ENCODE measurements at regions not wholly inside any gene's neighbourhood (a gene's known extent, or its start where the extent isn't known, plus 50 kb on each side); places are given as distances from the start of the nearest gene placed in this dataset.

- ChIA-PET POLR2A (ENCODE audit: unreplicated experiment) (no interaction called here), CTCF (no interaction called here)
- no peaks in the 10 kb centered on the region for H3K36me3 ChIP-seq (ENCODE audit: low read depth)
- H3K27ac ChIP-seq = no peak overlapping the region
- TF ChIP-seq EZH2 (IDR thresholded peaks at IDR 0.05; ENCODE audit: low read depth) (no peak), CTCF (conservative IDR thresholded peaks at IDR 0.05) (no peak)
- H2AFZ ChIP-seq = no peak overlapping the region
- no peaks in the 10 kb centered on the region for H3F3A ChIP-seq (ENCODE audit: insufficient read depth, low read depth)
- no peaks in the 10 kb centered on the region for H3K4me1 ChIP-seq (replicated peaks; ENCODE audit: insufficient read depth)
- no peaks in the 10 kb centered on the region for H3K9me3 ChIP-seq (ENCODE audit: insufficient read depth, low read depth)
- H3K4me2 ChIP-seq = no peak overlapping the region
- no peak overlapping the region for H3K4me3 ChIP-seq
- H4K20me1 ChIP-seq (ENCODE audit: insufficient read depth) = no peaks in the 10 kb centered on the region
- no peaks in the 10 kb centered on the region for H3K9me2 ChIP-seq (ENCODE audit: insufficient read depth)
- H3K27me3 ChIP-seq (ENCODE audit: insufficient read depth, low read depth) = peaks cover 2% of the 10 kb centered on the region; the same call in 1 of the 2 replicates
- no TSS peak for BruUV-seq (replicated peaks)
- H3K79me2 ChIP-seq (ENCODE audit: low read depth) = no peaks in the 10 kb centered on the region
- intact Hi-C loops (cut with micrococcal nuclease; ENCODE audit: unreplicated experiment) = no loop called here
- no peak for DNase-seq
Measured at GRCh38 chr15:26091184-26091583, 228.1 kb upstream of the ATP10A start.

- intact Hi-C loops (cut with micrococcal nuclease; ENCODE audit: unreplicated experiment) = no loop called here
Measured at GRCh38 chr15:26087881-26088280, 224.8 kb upstream of the ATP10A start.

GRCh38 chr15:26087395-26087794 lies 224.3 kb upstream of the ATP10A start:
- Histone ChIP-seq H3K9me3 (ENCODE audit: insufficient read depth, low read depth) (no peaks in the 10 kb centered on the region), H3K9me2 (ENCODE audit: insufficient read depth) (no peaks in the 10 kb centered on the region), H3K4me1 (replicated peaks; ENCODE audit: insufficient read depth) (no peaks in the 10 kb centered on the region), H2AFZ (no peak overlapping the region), H3K27ac (no peak overlapping the region), H3K4me3 (no peak overlapping the region), H4K20me1 (ENCODE audit: insufficient read depth) (no peaks in the 10 kb centered on the region), H3K79me2 (ENCODE audit: low read depth) (no peaks in the 10 kb centered on the region), H3K27me3 (ENCODE audit: insufficient read depth, low read depth) (no peaks in the 10 kb centered on the region), H3F3A (ENCODE audit: insufficient read depth, low read depth) (no peaks in the 10 kb centered on the region), H3K4me2 (no peak overlapping the region), H3K36me3 (ENCODE audit: low read depth) (no peaks in the 10 kb centered on the region)
- DNase-seq = no peak
- ChIA-PET CTCF (no interaction called here), POLR2A (ENCODE audit: unreplicated experiment) (interaction anchor here (0.6 kb wide), 1 partner anchor 542 kb away, joined by 7 read pairs; no protein-coding TSS in a partner anchor)
- BruUV-seq (replicated peaks) = no TSS peak
- intact Hi-C loops (cut with micrococcal nuclease; ENCODE audit: unreplicated experiment) = no loop called here
- TF ChIP-seq EZH2 (IDR thresholded peaks at IDR 0.05; ENCODE audit: low read depth) = no peak
- no peak for TF ChIP-seq CTCF (conservative IDR thresholded peaks at IDR 0.05)

More at GRCh38 chr15:26087881-26088280, 224.8 kb upstream of the ATP10A start:
- POLR2A ChIA-PET (ENCODE audit: unreplicated experiment) = interaction anchor here (0.6 kb wide), 1 partner anchor 541 kb away, joined by 7 read pairs; no protein-coding TSS in a partner anchor
- Histone ChIP-seq H3K4me3 (no peak overlapping the region), H3K4me1 (replicated peaks; ENCODE audit: insufficient read depth) (no peaks in the 10 kb centered on the region), H2AFZ (no peak overlapping the region), H3K27ac (no peak overlapping the region), H3K4me2 (no peak overlapping the region), H3F3A (ENCODE audit: insufficient read depth, low read depth) (no peaks in the 10 kb centered on the region), H3K79me2 (ENCODE audit: low read depth) (no peaks in the 10 kb centered on the region), H3K36me3 (ENCODE audit: low read depth) (no peaks in the 10 kb centered on the region), H4K20me1 (ENCODE audit: insufficient read depth) (no peaks in the 10 kb centered on the region), H3K9me3 (ENCODE audit: insufficient read depth, low read depth) (no peaks in the 10 kb centered on the region), H3K9me2 (ENCODE audit: insufficient read depth) (no peaks in the 10 kb centered on the region), H3K27me3 (ENCODE audit: insufficient read depth, low read depth) (no peaks in the 10 kb centered on the region)
- no TSS peak for BruUV-seq (replicated peaks)
- CTCF ChIA-PET = no interaction called here
- DNase-seq = no peak
- TF ChIP-seq EZH2 (IDR thresholded peaks at IDR 0.05; ENCODE audit: low read depth) (no peak), CTCF (conservative IDR thresholded peaks at IDR 0.05) (no peak)

Data from PC-9 (cell line).